ENCODE measurements at regions not wholly inside any gene's neighbourhood (a gene's known extent, or its start where the extent isn't known, plus 50 kb on each side); places are given as distances from the start of the nearest gene placed in this dataset.

- TF ChIP-seq CTCF (IDR thresholded peaks at IDR 0.05; ENCODE audit: poor library complexity) = no peak
- no peak for TF ChIP-seq EZH2 (IDR thresholded peaks at IDR 0.05; ENCODE audit: borderline replicate concordance)
Measured at GRCh38 chr13:74892096-74892495, 589.9 kb downstream of the TBC1D4 start.
